ENCODE measurements at regions not wholly inside any gene's neighbourhood (a gene's known extent, or its start where the extent isn't known, plus 50 kb on each side); places are given as distances from the start of the nearest gene placed in this dataset.
"Not testable (repeated sequence)": the region's sequence is repeated elsewhere in the genome, so short reads cannot be mapped to it uniquely, and the experiment has no call there.

GRCh38 chr5:2066373-2066772 is 183.6 kb upstream of the IRX4 start:
- no peak for DNase-seq

- DNase-seq = not testable (repeated sequence)
Measured at GRCh38 chr5:2063380-2063779, 180.7 kb upstream of the IRX4 start.

- no peak for DNase-seq
Measured at GRCh38 chr5:2052687-2053086, 170.0 kb upstream of the IRX4 start.

- DNase-seq = no peak
Measured at GRCh38 chr5:2049876-2050275, 167.2 kb upstream of the IRX4 start.

GRCh38 chr5:2048664-2049063 is 165.9 kb upstream of the IRX4 start:
- no peak for DNase-seq

DNA sequence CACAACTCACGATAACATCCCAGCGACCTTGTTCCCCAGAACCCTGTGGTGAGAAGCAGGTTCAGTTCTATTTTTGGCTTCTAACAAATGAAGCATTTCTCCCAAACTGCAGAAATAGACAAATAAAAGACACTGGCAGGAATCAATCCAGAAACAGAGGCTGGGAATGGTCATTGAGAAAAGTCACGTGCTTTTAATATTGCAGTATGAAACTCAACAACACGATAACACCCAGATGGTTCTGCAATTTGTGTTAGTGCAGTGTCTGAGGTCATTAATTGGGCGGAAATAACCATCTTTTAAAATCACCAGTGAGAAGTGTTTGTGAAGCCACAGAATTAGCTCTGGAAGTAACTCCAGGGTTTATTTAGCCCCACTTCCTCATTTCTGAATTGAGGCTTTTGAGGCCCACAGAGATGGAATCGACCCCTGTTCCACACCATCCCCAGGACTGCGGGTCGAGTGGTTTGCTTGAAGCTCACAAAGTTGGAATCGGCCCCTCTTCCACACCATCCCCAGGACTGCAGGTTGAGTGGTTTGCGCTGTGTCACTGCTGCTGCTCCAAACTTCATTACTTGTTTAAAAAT is 164.7 kb upstream of the IRX4 start:
- no peak for DNase-seq

DNA sequence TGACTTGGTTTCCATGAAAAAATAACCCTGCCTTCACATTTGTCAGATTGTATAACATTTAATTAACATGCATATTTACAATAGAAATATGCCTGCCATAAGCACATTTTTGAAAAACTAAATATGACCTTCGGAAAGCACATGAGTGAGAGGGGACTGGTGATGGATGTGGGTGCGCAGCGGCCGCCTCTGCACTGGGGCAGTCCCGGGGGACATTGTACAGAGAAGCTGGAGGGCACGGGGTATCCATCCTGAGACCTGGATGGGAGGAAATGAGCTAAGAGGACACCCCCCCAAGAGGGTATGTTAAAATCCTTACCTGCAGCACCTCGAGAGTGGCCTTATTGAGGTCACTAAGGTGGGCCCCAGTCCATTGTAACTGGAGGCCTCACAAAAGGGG is 161.3 kb upstream of the IRX4 start:
- no peak for DNase-seq

- no peak for DNase-seq
Measured at GRCh38 chr5:2039180-2039531, 156.4 kb upstream of the IRX4 start.

DNA sequence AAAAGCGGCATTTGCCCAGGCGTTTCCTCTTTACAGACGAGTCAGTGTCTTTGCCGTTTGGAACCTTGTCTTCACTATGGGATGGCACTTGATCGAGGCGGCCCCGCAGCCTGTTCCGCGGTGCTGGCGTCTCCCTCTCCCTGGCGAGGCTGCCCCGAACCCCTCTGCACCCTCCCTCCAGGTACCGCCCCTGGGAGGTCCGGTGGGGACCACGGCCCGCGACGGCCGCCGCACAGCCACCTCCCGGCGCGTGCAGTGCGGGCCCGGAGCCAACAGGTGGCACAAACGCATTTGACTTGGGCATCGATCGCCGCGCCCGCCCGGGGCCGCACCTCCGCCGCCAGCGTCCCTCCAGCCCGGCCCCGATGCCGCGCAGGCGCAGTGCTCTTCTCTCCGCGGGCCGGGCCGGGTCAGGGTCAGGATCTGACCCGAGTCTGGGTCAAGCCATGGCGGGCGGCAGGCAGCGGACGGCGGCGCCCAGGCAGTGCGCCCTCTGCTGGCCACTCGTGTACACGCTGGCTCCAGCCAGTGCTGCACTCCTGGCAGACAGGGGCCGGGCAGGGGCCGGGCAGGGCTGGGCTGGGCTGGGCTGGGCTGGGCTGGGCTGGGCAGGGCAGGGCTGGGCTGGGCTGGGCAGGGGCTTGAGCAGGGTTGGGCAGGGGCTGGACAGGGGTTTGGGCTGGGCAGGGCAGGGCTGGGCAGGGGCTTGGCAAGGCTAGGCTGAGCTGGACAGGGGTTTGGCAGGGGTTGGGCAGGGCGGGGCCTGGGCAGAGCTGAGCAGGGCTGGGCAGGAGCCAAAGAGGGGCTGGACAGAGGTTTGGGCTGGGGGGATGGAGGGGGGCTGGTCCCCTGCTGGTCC is 155.8 kb upstream of the IRX4 start:
- peak; percentile 6 for DNase-seq

GRCh38 chr5:2036885-2037284 is 154.2 kb upstream of the IRX4 start:
- no peak for DNase-seq

GRCh38 chr5:2032432-2032831 is 149.7 kb upstream of the IRX4 start:
- DNase-seq = no peak

- no peak for DNase-seq
Measured at GRCh38 chr5:2031581-2031980, 148.9 kb upstream of the IRX4 start.

DNA sequence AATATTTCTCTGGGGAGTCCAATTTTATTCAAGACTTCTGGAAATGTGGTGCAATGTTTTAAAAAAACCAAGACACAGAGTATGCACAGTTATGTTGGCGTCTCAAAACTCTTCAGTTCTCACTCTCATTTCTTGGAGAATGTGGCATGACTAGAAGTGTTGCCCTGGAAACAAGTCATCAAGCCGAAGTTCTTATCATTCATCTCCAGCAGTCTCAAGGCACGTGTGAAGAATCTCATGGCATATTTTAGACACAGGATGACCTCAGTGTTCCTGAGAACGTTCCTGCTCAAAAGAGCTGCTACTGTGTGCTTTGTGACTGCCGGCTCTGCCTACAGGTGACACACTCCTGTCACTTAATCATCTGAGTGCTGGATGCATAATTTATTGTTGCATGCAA is 147.4 kb upstream of the IRX4 start:
- no peak for DNase-seq

GRCh38 chr5:2029206-2029605 is 146.5 kb upstream of the IRX4 start:
- no peak for DNase-seq

DNA sequence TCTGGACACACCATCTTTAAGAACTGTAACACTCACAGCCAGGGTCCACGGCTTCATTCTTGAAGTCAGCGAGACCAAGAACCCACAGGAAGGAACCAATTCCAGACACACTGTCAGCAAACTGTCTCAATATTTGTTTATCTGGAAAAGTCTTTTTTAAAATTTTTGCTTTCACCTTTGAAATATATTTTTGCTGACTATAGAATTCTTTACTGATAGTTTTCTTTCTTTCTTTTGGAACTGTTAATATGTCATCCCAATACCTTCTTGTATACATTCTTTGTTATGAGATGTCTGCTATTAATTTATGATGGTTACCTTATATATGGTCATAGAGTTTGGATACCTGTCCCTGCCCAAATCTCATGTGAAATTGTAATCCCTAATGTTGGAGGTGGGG is 145.1 kb upstream of the IRX4 start:
- no peak for DNase-seq

GRCh38 chr5:2024986-2025721 is 142.4 kb upstream of the IRX4 start:
- DNase-seq = no peak

- no peak for DNase-seq
Measured at GRCh38 chr5:2023196-2023595, 140.5 kb upstream of the IRX4 start.

- DNase-seq = no peak
Measured at GRCh38 chr5:2022436-2022835, 139.7 kb upstream of the IRX4 start.

DNA sequence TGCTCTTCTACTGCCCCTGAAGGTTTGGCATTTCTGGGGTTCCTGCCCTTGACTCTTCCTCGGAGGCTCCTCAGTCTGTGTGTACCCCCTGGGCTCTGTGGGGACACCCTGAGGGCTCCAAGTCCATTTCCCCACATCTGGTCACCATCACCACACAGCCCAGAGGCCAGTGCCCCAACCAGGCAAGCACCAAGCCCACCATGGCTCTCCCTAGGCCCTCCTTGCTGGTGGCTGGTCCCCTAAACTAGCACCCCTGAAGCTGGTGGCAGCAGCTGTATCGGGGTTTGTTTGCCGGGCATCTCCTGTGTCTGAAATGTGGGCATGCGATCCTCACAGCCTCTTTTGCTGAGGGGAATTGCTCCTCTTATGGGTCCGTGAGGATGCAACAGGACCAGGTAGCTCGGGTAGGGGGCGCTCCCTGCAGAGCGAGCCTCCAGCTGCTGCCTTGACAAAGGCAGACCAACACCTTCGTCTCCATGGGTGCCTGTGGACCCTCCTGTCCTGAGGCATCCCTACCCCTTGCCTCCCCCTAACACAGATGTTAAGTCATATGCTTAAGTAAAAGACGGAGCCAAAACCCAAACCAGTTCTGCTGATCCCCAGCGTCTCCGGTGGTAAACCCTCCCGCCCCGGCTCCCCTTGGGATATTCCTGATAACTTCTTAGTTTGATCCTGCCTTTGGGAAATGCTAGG is 138.9 kb upstream of the IRX4 start:
- no peak for DNase-seq

DNA sequence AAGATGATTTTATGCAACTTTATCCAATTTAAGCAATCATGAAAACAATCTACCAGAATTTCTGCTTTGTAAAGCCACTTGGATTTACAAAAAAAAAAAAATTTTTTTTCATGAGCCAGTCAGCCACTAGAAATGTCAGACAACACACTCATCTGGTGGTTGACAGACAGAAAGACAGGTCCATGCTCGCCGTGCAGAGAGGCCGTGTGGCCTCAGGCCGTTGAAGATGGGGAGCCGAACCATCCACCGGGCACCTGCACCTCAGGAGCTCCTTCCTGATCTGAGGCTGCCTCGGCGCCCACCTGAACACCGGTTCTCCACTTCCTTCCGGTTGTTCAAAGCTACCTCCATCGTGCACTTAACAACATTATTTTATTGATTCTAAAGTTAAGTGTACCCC is 138.0 kb upstream of the IRX4 start:
- DNase-seq = no peak

DNA sequence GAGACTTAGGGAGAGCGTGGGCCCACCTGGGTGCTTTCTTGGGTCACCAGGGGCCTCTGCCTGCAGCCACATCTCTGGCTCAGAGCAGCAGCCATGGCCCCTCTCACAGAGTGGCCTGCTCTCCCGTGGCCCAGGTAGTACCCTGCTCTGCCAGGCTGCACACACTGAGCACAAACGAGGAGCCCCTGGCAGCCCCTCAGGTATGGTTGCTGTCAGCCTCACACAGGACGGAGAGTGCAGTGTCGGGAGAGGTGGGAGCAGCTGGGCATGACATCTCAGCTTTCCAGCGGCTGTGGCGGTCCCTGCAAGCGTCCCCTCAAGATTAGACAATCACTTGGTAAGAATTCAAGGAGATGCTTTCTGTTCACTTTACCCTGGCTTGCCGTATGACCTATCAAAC is 137.0 kb upstream of the IRX4 start:
- DNase-seq = no peak

DNA sequence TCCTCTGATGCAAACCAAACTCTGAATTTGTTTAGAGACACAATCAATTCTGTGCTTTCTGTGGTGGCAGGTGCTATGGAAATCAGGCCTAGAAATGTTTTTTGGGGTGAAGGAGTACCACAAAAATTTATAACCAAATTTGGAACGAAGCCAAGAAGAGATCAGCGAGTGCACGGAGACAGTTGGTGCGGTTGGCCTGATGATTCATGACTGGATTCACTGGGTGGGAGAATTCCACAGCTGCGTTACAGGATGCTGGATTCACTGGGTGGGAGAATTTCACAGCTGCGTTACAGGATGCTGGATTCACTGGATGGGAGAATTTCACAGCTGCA is 135.6 kb upstream of the IRX4 start:
- no peak for DNase-seq

DNA sequence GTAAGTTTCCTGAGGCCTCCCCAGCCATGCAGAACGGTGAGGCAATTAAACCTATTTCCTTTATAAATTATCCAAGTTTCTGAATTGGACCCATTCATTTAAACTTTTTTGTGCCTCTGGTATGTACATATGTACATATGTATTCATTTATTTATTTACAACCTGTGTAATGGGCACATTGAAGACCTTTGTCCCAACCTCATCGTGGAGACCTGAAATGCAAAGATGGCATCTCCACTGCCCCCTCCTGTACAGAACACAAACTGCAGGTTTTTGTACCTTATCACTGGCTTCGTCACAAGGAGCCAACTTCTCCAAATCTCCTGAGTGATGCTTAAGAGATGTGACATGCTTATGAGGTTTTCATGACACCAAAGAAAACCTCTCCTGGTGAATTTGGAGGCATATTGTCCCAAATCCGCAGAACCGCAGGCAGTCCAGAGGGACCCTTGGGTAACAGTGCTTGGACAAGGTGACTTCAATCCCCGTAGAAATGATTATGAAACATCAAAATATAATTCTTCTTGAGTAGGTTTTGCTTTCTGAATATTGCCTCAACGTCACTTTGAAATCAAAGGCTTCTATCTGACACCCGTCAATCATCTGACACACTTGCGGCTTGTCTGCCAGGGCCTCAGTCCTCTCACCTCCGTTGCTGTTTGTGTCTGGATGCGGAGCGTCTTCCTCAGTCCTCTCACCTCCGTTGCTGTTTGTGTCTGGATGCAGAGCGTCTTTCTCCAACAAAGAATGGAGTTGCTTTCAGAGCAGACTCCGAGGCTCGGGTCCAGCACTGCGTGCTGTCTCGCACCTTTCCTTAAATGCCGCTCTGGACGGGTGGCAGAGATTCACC is 135.0 kb upstream of the IRX4 start:
- DNase-seq = no peak

All from NCI-H2227 treated with DMSO at 0.1 percent for 48 hours (cell line).